MM.1S (cell line): ENCODE measurements at regions not wholly inside any gene's neighbourhood (a gene's known extent, or its start where the extent isn't known, plus 50 kb on each side); places are given as distances from the start of the nearest gene placed in this dataset.

Experiments
- DNase-seq: peaks from one replicate; pipeline ENCODE4 v3.0.0-alpha.2; 2015
- H2AFZ ChIP-seq: fragments of 300-600 bp; sonication (generic); 2 replicates; pipeline ENCODE4 v1.6.0; 2016; ENCODE audit warnings: antibody characterized with exemption, low read length
- H3F3A ChIP-seq: fragments of 300-600 bp; sonication (generic); 2 replicates; pipeline ENCODE4 v1.6.1; 2016; ENCODE audit warnings: mild to moderate bottlenecking, antibody characterized with exemption, low read length, moderate library complexity, mixed read lengths; ENCODE audit not compliant: insufficient read depth
- H3K27ac ChIP-seq: fragments of 300-600 bp; sonication (generic); 2 replicates; pipeline ENCODE4 v1.5.1; 2016; ENCODE audit warnings: mild to moderate bottlenecking, low read length
- H3K27me3 ChIP-seq: fragments of 300-600 bp; sonication (generic); replicated peaks from 2 replicates; pipeline ENCODE4 v1.6.0; 2016; ENCODE audit warnings: low read length; ENCODE audit not compliant: insufficient read depth
- H3K36me3 ChIP-seq: fragments of 300-600 bp; sonication (generic); replicated peaks from 2 replicates; pipeline ENCODE4 v1.6.1; 2016; ENCODE audit warnings: mild to moderate bottlenecking, low read length, mixed read lengths; ENCODE audit not compliant: insufficient read depth
- H3K4me1 ChIP-seq: fragments of 300-600 bp; sonication (generic); 2 replicates; pipeline ENCODE4 v1.6.1; 2016; ENCODE audit warnings: low read length, mixed read lengths
- H3K4me2 ChIP-seq: fragments of 300-600 bp; sonication (generic); 2 replicates; pipeline ENCODE4 v1.6.0; 2016; ENCODE audit warnings: low read depth, low read length
- H3K4me3 ChIP-seq: fragments of 300-600 bp; sonication (generic); 2 replicates; pipeline ENCODE4 v1.5.1; 2016; ENCODE audit warnings: low read length, mixed read lengths
- H3K79me2 ChIP-seq: fragments of 300-600 bp; sonication (generic); 2 replicates; pipeline ENCODE4 v1.6.1; 2016; ENCODE audit warnings: mixed run types, low read length, mixed read lengths
- H3K9ac ChIP-seq: fragments of 300-600 bp; sonication (generic); 2 replicates; pipeline ENCODE4 v1.6.1; 2016; ENCODE audit warnings: low read length, mixed read lengths
- H3K9me2 ChIP-seq: fragments of 300-600 bp; sonication (generic); replicated peaks from 2 replicates; pipeline ENCODE4 v1.6.1; 2016; ENCODE audit warnings: mild to moderate bottlenecking, low read length, mixed read lengths; ENCODE audit not compliant: insufficient read depth
- H3K9me3 ChIP-seq: fragments of 300-600 bp; sonication (generic); replicated peaks from 2 replicates; pipeline ENCODE4 v1.6.1; 2016; ENCODE audit warnings: mild to moderate bottlenecking, low read length, mixed read lengths; ENCODE audit not compliant: insufficient read depth
- H4K20me1 ChIP-seq: fragments of 300-600 bp; sonication (generic); 2 replicates; pipeline ENCODE4 v1.6.1; 2016; ENCODE audit warnings: mild to moderate bottlenecking, low read length, moderate library complexity, mixed read lengths; ENCODE audit not compliant: insufficient read depth
- CTCF ChIP-seq: fragments of 300-600 bp; sonication (generic); IDR thresholded peaks from 2 replicates; pipeline ENCODE4 v1.5.1; 2016; ENCODE audit warnings: antibody characterized with exemption, low read length, mixed read lengths
- EZH2 ChIP-seq: fragments of 300-600 bp; sonication (generic); optimal IDR thresholded peaks from 2 replicates; pipeline ENCODE3; 2017; ENCODE audit warnings: low read depth, mild to moderate bottlenecking, antibody characterized with exemption, low read length, mixed read lengths
- EZH2phosphoT487 ChIP-seq: fragments of 300-600 bp; sonication (generic); IDR thresholded peaks from 2 replicates; pipeline ENCODE4 v1.6.1; 2018; ENCODE audit warnings: antibody characterized with exemption, low read length

GRCh38 chr1:101704895-101705294, 291.8 kb downstream of the OLFM3 start:
- Histone ChIP-seq H3F3A (no peaks in the 10 kb centered on the region), H4K20me1 (no peaks in the 10 kb centered on the region), H3K4me3 (no peak overlapping the region), H3K9me2 (no peaks in the 10 kb centered on the region), H2AFZ (no peak overlapping the region), H3K79me2 (no peaks in the 10 kb centered on the region), H3K4me1 (no peaks in the 10 kb centered on the region), H3K4me2 (no peak overlapping the region), H3K36me3 (no peaks in the 10 kb centered on the region), H3K9me3 (no peaks in the 10 kb centered on the region), H3K27me3 (no peaks in the 10 kb centered on the region), H3K27ac (no peak overlapping the region), H3K9ac (no peak overlapping the region)
- no peak for DNase-seq
- TF ChIP-seq CTCF, result no peak
- TF ChIP-seq EZH2phosphoT487, result no peak
- TF ChIP-seq EZH2, result no peak

GRCh38 chr1:101706366-101706765, 290.4 kb downstream of the OLFM3 start:
- Histone ChIP-seq H2AFZ (no peak overlapping the region), H3K27ac (no peak overlapping the region), H3K9me2 (no peaks in the 10 kb centered on the region), H3K9me3 (no peaks in the 10 kb centered on the region), H3K27me3 (no peaks in the 10 kb centered on the region), H3K4me1 (no peaks in the 10 kb centered on the region), H3K9ac (no peak overlapping the region), H3K4me2 (no peak overlapping the region), H3K4me3 (no peak overlapping the region), H4K20me1 (no peaks in the 10 kb centered on the region), H3K79me2 (no peaks in the 10 kb centered on the region), H3F3A (no peaks in the 10 kb centered on the region), H3K36me3 (no peaks in the 10 kb centered on the region)
- no peak for DNase-seq
- TF ChIP-seq CTCF (no peak), EZH2phosphoT487 (no peak), EZH2 (no peak)

- no peaks in the 10 kb centered on the region for H3K79me2 ChIP-seq
- DNase-seq, result no peak
- no peaks in the 10 kb centered on the region for H3K9me3 ChIP-seq
- no peaks in the 10 kb centered on the region for H3K9me2 ChIP-seq
- no peak overlapping the region for H3K27ac ChIP-seq
- H4K20me1 ChIP-seq, result no peaks in the 10 kb centered on the region
- no peak overlapping the region for H3K4me2 ChIP-seq
- H3K27me3 ChIP-seq, result no peaks in the 10 kb centered on the region
- H3F3A ChIP-seq, result no peaks in the 10 kb centered on the region
- H3K9ac ChIP-seq, result no peak overlapping the region
- no peaks in the 10 kb centered on the region for H3K36me3 ChIP-seq
- no peaks in the 10 kb centered on the region for H3K4me1 ChIP-seq
- no peak overlapping the region for H2AFZ ChIP-seq
- TF ChIP-seq EZH2 (no peak), EZH2phosphoT487 (no peak), CTCF (no peak)
- no peak overlapping the region for H3K4me3 ChIP-seq
Observed at GRCh38 chr1:101709721-101710120, 287.0 kb downstream of the OLFM3 start.
